HEK293 (cell line): ENCODE measurements at regions not wholly inside any gene's neighbourhood (a gene's known extent, or its start where the extent isn't known, plus 50 kb on each side); places are given as distances from the start of the nearest gene placed in this dataset.

Experiments used
- CTCF ChIA-PET: fragments of 350-600 bp; formaldehyde crosslinking; extraction: SDS; loops from one replicate; lab custom pipeline; 2021; ENCODE audit warnings: antibody characterized with exemption; lab: Yijun Ruan, JAX
- POLR2A ChIA-PET: fragments of 300-600 bp; formaldehyde crosslinking; extraction: SDS; loops from one replicate; lab custom pipeline; 2020; ENCODE audit warnings: antibody characterized with exemption, inconsistent platforms; lab: Yijun Ruan, JAX
- H3K27ac ChIP-seq: fragments of 200-500 bp; sonication (Bioruptor generic); 2 replicates; pipeline ENCODE4 v1.5.1; 2014; ENCODE audit warnings: low read depth, low read length, control low read depth, inconsistent platforms; ENCODE audit errors: extremely low read depth
- H3K36me3 ChIP-seq, 2 experiments: fragments of 200-500 bp in 1 of 2; sonication (Bioruptor generic) in 1 of 2; 1 replicate in 1 of 2; 2 replicates in 1 of 2; pipeline ENCODE4 v1.5.1; 2014 to 2017; ENCODE audit warnings: inconsistent platforms in 2 of 2, low read length in 2 of 2; ENCODE audit not compliant: control insufficient read depth in 2 of 2, insufficient read depth in 1 of 2
- H3K4me1 ChIP-seq: fragments of 200-500 bp; sonication (Bioruptor generic); 2 replicates; pipeline ENCODE4 v1.5.1; 2014; ENCODE audit warnings: mild to moderate bottlenecking, low read length, inconsistent platforms; ENCODE audit not compliant: control insufficient read depth, insufficient read depth
- H3K4me3 ChIP-seq: 2 replicates; pipeline ENCODE4 v1.5.1; 2011; ENCODE audit warnings: low read depth, mild to moderate bottlenecking, control low read depth, low read length, moderate library complexity
- H3K9me3 ChIP-seq: fragments of 200-500 bp; sonication (Bioruptor generic); 2 replicates; pipeline ENCODE4 v1.5.1; 2014; ENCODE audit warnings: low read depth, low read length, inconsistent platforms; ENCODE audit not compliant: control insufficient read depth, insufficient read depth
- HOXA7 ChIP-seq: sonication (generic); formaldehyde crosslinking; IDR thresholded peaks from 2 replicates; pipeline ENCODE4 v1.8.1; 2022; ENCODE audit warnings: missing genetic modification reagents, borderline replicate concordance
- KLF7 ChIP-seq: fragments of 450-650 bp; formaldehyde crosslinking; IDR thresholded peaks from 2 replicates; pipeline ENCODE4 v1.5.1; 2016; ENCODE audit warnings: missing biosample characterization, missing genetic modification characterization, borderline replicate concordance
- KLF8 ChIP-seq: fragments of 450-650 bp; formaldehyde crosslinking; IDR thresholded peaks from 2 replicates; pipeline ENCODE4 v1.5.1; 2016; ENCODE audit warnings: missing biosample characterization, missing genetic modification characterization
- OSR2 ChIP-seq: fragments of 450-650 bp; formaldehyde crosslinking; IDR thresholded peaks from 2 replicates; pipeline ENCODE4 v1.5.1; 2016; ENCODE audit warnings: missing biosample characterization, missing genetic modification characterization
- SP7 ChIP-seq: fragments of 450-650 bp; formaldehyde crosslinking; IDR thresholded peaks from 2 replicates; pipeline ENCODE4 v1.5.1; 2016; ENCODE audit warnings: missing biosample characterization, missing genetic modification characterization
- WT1 ChIP-seq: fragments of 450-650 bp; formaldehyde crosslinking; IDR thresholded peaks from 2 replicates; pipeline ENCODE4 v1.5.1; 2016; ENCODE audit warnings: missing biosample characterization, missing genetic modification characterization
- ZNF121 ChIP-seq: fragments of 450-650 bp; formaldehyde crosslinking; IDR thresholded peaks from 2 replicates; pipeline ENCODE4 v1.5.1; 2016; ENCODE audit warnings: missing biosample characterization, missing genetic modification characterization
- ZNF184 ChIP-seq: fragments of 450-650 bp; IDR thresholded peaks from 2 replicates; pipeline ENCODE4 v1.5.1; 2018; ENCODE audit warnings: missing biosample characterization, mild to moderate bottlenecking, missing genetic modification characterization
- ZNF19 ChIP-seq: fragments of 450-650 bp; formaldehyde crosslinking; IDR thresholded peaks from 2 replicates; pipeline ENCODE4; 2016; ENCODE audit warnings: missing biosample characterization, missing genetic modification characterization, low read depth
- ZNF48 ChIP-seq: fragments of 450-650 bp; formaldehyde crosslinking; IDR thresholded peaks from 2 replicates; pipeline ENCODE4 v1.5.1; 2016; ENCODE audit warnings: missing biosample characterization, missing genetic modification characterization
- ZNF529 ChIP-seq: fragments of 450-650 bp; formaldehyde crosslinking; IDR thresholded peaks from 2 replicates; pipeline ENCODE4 v1.5.1; 2017; ENCODE audit warnings: missing genetic modification characterization, missing biosample characterization; ENCODE audit not compliant: insufficient replicate concordance
- ZNF544 ChIP-seq: fragments of 450-650 bp; formaldehyde crosslinking; IDR thresholded peaks from 2 replicates; pipeline ENCODE4 v1.5.0; 2017; ENCODE audit warnings: missing biosample characterization, missing genetic modification characterization
- ZNF549 ChIP-seq: fragments of 450-650 bp; IDR thresholded peaks from 2 replicates; pipeline ENCODE4 v1.5.1; 2018; ENCODE audit warnings: missing biosample characterization, missing genetic modification characterization, mild to moderate bottlenecking, inconsistent platforms, moderate library complexity
- ZNF560 ChIP-seq: fragments of 450-650 bp; formaldehyde crosslinking; IDR thresholded peaks from 2 replicates; pipeline ENCODE4 v1.5.1; 2017; ENCODE audit warnings: missing biosample characterization, missing genetic modification characterization, borderline replicate concordance
- ZNF571 ChIP-seq: fragments of 450-650 bp; formaldehyde crosslinking; IDR thresholded peaks from 2 replicates; pipeline ENCODE4 v1.5.0; 2017; ENCODE audit warnings: missing biosample characterization, missing genetic modification characterization
- ZNF654 ChIP-seq: fragments of 450-650 bp; formaldehyde crosslinking; IDR thresholded peaks from 2 replicates; pipeline ENCODE4 v1.5.1; 2016; ENCODE audit warnings: low read depth, missing biosample characterization, missing genetic modification characterization
- ZNF670 ChIP-seq: fragments of 450-650 bp; formaldehyde crosslinking; IDR thresholded peaks from 2 replicates; pipeline ENCODE4 v1.5.1; 2016; ENCODE audit warnings: missing biosample characterization, missing genetic modification characterization, low read depth
- ZNF76 ChIP-seq: fragments of 450-650 bp; formaldehyde crosslinking; IDR thresholded peaks from 2 replicates; pipeline ENCODE4; 2016; ENCODE audit warnings: low read depth, missing biosample characterization, missing genetic modification characterization, borderline replicate concordance
- ZNF785 ChIP-seq: fragments of 450-650 bp; formaldehyde crosslinking; IDR thresholded peaks from 2 replicates; pipeline ENCODE4 v1.5.1; 2016; ENCODE audit warnings: missing biosample characterization, missing genetic modification characterization
- ZNF792 ChIP-seq: fragments of 450-650 bp; formaldehyde crosslinking; IDR thresholded peaks from 2 replicates; pipeline ENCODE4 v1.5.1; 2016; ENCODE audit warnings: missing biosample characterization, missing genetic modification characterization
- TF ChIP-seq, protein P1 (sequence below): fragments of 450-650 bp; formaldehyde crosslinking; IDR thresholded peaks from 2 replicates; pipeline ENCODE4; 2016; ENCODE audit warnings: missing biosample characterization, missing genetic modification characterization
- TF ChIP-seq, protein P2 (sequence below): fragments of 450-650 bp; formaldehyde crosslinking; IDR thresholded peaks from 2 replicates; pipeline ENCODE4 v1.5.1; 2017; ENCODE audit warnings: missing biosample characterization, missing genetic modification characterization
- TF ChIP-seq, protein P3 (sequence below): fragments of 450-650 bp; IDR thresholded peaks from 2 replicates; pipeline ENCODE4 v1.5.1; 2018; ENCODE audit warnings: missing biosample characterization, mild to moderate bottlenecking, missing genetic modification characterization
- TF ChIP-seq, protein P4 (sequence below): fragments of 450-650 bp; formaldehyde crosslinking; IDR thresholded peaks from 2 replicates; pipeline ENCODE4 v1.5.1; 2016; ENCODE audit warnings: missing biosample characterization, missing genetic modification characterization, low read depth

DNA sequence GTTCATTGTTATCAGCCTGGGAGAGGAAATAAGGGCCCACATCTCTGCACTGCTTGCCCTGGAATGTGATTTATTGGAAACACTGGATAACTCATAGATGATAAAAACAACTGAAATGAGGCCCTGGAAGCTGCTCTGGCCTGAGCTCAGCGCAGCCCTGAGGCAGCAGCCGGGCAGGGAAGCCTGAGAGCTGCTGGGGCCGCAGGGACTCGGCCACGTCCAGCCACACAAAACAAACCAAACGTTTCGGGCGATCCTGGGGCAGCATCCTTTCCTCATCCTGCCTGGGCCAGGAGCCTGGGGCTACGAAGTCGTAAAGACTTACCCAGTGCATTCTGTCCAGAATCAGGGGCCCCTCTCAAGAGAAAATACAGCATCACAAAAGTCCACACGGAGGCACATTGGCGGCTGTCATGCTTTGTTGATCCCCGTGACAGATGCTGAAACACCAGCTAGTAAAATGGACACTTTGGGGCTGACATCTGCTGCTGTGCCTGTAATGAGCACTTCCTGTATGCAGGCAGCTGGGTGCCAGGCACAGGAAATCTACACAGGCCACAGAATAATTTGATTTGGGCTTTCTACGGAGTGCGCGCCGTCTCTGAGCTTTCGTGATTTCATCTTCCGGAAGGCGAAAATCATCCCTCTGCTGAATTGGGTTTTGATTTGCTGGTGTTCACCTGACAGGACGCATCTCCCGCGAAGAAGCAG lies 250.6 kb downstream of the EIPR1 start:
- TF ChIP-seq ZNF670 (tag by site-specific recombination) (no peak), ZNF529 (tag by site-specific recombination) (no peak), ZNF19 (tag by site-specific recombination) (no peak), SP7 (tag by site-specific recombination) (no peak), ZNF792 (tag by site-specific recombination) (no peak), ZNF571 (no peak)
- TF ChIP-seq, protein P1, sequence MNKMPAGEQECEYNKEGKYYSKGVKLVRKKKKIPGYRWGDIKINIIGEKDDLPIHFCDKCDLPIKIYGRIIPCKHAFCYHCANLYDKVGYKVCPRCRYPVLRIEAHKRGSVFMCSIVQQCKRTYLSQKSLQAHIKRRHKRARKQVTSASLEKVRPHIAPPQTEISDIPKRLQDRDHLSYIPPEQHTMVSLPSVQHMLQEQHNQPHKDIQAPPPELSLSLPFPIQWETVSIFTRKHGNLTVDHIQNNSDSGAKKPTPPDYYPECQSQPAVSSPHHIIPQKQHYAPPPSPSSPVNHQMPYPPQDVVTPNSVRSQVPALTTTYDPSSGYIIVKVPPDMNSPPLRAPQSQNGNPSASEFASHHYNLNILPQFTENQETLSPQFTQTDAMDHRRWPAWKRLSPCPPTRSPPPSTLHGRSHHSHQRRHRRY (tag by site-specific recombination) = no peak
- ChIA-PET CTCF (interaction anchor here (0.6 kb wide), 1 partner anchor 717 kb away, joined by 3 read pairs; no protein-coding TSS in a partner anchor), POLR2A (no interaction called here)
- Histone ChIP-seq H3K4me3 (no peak overlapping the region), H3K36me3 (no peaks in the 10 kb centered on the region), H3K27ac (no peak overlapping the region), H3K9me3 (no peaks in the 10 kb centered on the region), H3K4me1 (no peaks in the 10 kb centered on the region)

DNA sequence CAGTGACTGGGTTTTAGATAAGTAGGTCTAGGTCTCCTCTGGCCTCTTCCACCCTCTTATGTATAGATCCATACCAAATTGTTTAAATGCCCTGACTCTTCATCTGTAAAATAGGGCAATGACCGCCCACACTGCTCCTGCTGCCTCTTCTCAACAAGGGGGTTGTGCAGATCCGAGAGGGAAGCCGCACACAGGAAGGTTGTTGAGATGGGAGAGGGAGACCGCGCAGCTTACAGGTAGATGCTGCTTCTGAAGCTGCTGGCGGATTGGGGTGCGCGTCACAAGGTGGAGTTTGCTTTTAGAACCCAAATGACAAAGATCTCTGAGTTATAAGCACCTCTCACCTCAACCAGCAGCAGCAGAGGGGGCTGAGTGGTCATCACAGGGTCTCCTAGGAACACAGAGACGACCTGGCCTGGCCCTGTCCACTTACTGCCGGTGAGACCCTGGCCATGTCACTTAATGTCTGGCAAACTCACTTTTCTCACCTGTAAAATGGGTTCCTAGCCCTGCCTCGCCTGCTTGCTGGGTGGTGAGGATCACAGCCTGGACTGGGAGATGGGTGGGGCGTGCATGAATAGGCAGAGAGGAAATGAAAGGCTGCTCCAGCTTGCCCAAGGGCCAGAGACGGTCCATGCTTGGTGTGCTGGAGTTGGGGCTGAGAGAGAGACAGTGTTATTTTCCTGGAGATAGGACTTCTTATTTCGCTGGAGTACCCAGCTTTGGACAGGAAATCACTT lies 251.3 kb downstream of the EIPR1 start:
- POLR2A ChIA-PET = no interaction called here
- CTCF ChIA-PET = interaction anchor here (0.6 kb wide), 1 partner anchor 716 kb away, joined by 3 read pairs; no protein-coding TSS in a partner anchor
- H3K27ac ChIP-seq = no peak overlapping the region

DNA sequence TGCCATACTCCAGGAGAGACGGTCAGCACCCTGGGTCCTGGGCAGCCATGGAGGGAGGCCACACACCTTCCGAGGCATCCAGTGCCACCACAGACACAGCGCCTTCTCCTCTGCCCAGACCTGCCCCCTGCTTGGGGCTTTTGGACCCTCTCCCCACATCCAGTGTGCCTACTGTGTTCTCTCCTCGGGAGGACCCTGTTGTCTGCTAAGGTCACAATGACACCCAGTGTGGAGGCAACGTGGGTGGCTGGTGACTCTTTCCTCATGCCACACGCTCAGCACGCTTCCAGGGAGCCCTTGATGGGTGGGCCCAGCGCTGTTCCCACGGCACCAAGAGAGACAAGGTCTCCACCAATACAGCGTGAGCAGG lies 251.9 kb downstream of the EIPR1 start:
- Histone ChIP-seq H3K36me3 (no peaks in the 10 kb centered on the region), H3K4me3 (no peak overlapping the region), H3K27ac (no peak overlapping the region), H3K4me1 (no peaks in the 10 kb centered on the region), H3K9me3 (no peaks in the 10 kb centered on the region)
- ChIA-PET CTCF (no interaction called here), POLR2A (no interaction called here)
- TF ChIP-seq ZNF76 (tag by site-specific recombination) (no peak), KLF7 (tag by site-specific recombination) (no peak), ZNF544 (no peak), KLF8 (tag by site-specific recombination) (no peak), HOXA7 (CRISPR knock-in tag) (no peak), ZNF654 (no peak), ZNF560 (tag by site-specific recombination) (no peak), ZNF549 (tag by site-specific recombination) (no peak), ZNF48 (no peak), ZNF184 (tag by site-specific recombination) (no peak), WT1 (tag by site-specific recombination) (no peak), ZNF785 (no peak)
- TF ChIP-seq, protein P2, sequence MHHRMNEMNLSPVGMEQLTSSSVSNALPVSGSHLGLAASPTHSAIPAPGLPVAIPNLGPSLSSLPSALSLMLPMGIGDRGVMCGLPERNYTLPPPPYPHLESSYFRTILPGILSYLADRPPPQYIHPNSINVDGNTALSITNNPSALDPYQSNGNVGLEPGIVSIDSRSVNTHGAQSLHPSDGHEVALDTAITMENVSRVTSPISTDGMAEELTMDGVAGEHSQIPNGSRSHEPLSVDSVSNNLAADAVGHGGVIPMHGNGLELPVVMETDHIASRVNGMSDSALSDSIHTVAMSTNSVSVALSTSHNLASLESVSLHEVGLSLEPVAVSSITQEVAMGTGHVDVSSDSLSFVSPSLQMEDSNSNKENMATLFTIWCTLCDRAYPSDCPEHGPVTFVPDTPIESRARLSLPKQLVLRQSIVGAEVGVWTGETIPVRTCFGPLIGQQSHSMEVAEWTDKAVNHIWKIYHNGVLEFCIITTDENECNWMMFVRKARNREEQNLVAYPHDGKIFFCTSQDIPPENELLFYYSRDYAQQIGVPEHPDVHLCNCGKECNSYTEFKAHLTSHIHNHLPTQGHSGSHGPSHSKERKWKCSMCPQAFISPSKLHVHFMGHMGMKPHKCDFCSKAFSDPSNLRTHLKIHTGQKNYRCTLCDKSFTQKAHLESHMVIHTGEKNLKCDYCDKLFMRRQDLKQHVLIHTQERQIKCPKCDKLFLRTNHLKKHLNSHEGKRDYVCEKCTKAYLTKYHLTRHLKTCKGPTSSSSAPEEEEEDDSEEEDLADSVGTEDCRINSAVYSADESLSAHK (tag by site-specific recombination) = no peak
- TF ChIP-seq, protein P3, sequence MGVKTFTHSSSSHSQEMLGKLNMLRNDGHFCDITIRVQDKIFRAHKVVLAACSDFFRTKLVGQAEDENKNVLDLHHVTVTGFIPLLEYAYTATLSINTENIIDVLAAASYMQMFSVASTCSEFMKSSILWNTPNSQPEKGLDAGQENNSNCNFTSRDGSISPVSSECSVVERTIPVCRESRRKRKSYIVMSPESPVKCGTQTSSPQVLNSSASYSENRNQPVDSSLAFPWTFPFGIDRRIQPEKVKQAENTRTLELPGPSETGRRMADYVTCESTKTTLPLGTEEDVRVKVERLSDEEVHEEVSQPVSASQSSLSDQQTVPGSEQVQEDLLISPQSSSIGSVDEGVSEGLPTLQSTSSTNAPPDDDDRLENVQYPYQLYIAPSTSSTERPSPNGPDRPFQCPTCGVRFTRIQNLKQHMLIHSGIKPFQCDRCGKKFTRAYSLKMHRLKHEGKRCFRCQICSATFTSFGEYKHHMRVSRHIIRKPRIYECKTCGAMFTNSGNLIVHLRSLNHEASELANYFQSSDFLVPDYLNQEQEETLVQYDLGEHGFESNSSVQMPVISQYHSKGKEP (tag by site-specific recombination) = no peak

More for the DNA sequence above, 251.3 kb downstream of the EIPR1 start:
- H3K4me3 ChIP-seq = no peak overlapping the region
- no peaks in the 10 kb centered on the region for H3K4me1 ChIP-seq
- H3K36me3 ChIP-seq = no peaks in the 10 kb centered on the region
- TF ChIP-seq OSR2 (tag by site-specific recombination) (no peak), ZNF121 (tag by site-specific recombination) (no peak)
- TF ChIP-seq, protein P4, sequence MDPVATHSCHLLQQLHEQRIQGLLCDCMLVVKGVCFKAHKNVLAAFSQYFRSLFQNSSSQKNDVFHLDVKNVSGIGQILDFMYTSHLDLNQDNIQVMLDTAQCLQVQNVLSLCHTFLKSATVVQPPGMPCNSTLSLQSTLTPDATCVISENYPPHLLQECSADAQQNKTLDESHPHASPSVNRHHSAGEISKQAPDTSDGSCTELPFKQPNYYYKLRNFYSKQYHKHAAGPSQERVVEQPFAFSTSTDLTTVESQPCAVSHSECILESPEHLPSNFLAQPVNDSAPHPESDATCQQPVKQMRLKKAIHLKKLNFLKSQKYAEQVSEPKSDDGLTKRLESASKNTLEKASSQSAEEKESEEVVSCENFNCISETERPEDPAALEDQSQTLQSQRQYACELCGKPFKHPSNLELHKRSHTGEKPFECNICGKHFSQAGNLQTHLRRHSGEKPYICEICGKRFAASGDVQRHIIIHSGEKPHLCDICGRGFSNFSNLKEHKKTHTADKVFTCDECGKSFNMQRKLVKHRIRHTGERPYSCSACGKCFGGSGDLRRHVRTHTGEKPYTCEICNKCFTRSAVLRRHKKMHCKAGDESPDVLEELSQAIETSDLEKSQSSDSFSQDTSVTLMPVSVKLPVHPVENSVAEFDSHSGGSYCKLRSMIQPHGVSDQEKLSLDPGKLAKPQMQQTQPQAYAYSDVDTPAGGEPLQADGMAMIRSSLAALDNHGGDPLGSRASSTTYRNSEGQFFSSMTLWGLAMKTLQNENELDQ (tag by site-specific recombination) = no peak
- TF ChIP-seq, all 188 proteins: peak for 0
- H3K9me3 ChIP-seq = no peaks in the 10 kb centered on the region
